ENCODE measurements at regions not wholly inside any gene's neighbourhood (a gene's known extent, or its start where the extent isn't known, plus 50 kb on each side); places are given as distances from the start of the nearest gene placed in this dataset.

DNA sequence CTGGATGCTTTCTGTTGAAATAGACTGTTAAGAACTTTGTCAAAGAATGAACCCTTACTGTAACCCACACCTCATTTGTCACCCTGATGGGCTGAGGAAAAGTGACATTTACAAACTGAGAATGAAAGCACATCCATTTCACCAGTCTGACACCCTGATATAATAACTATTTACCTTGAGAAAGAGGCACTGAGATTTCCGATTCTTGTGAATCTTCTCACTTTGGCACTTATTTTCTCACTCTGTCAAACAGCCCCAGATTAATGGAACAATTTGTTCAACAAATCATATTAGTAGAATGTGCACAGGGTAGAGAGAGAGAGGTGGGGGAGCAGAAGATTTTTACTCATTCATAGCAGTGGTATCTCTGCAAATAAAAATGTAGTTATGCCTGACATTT, 606.9 kb downstream of the MCTP2 start (continued):
- TF ChIP-seq GABPA (IDR thresholded peaks at IDR 0.05; ENCODE audit: low read depth, low read length): no peak
- TF ChIP-seq GABPA (CRISPR knock-in tag; IDR thresholded peaks at IDR 0.05; ENCODE audit: low read depth): no peak
- TF ChIP-seq ZNF547 (CRISPR knock-in tag; IDR thresholded peaks at IDR 0.05): no peak
- TF ChIP-seq TGIF2 (CRISPR knock-in tag; IDR thresholded peaks at IDR 0.05): no peak
- TF ChIP-seq PPARG (CRISPR knock-in tag; conservative IDR thresholded peaks at IDR 0.05): no peak
- TF ChIP-seq, protein P1, sequence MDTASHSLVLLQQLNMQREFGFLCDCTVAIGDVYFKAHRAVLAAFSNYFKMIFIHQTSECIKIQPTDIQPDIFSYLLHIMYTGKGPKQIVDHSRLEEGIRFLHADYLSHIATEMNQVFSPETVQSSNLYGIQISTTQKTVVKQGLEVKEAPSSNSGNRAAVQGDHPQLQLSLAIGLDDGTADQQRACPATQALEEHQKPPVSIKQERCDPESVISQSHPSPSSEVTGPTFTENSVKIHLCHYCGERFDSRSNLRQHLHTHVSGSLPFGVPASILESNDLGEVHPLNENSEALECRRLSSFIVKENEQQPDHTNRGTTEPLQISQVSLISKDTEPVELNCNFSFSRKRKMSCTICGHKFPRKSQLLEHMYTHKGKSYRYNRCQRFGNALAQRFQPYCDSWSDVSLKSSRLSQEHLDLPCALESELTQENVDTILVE (CRISPR knock-in tag; IDR thresholded peaks at IDR 0.05): no peak
- no peak for TF ChIP-seq SOX5 (CRISPR knock-in tag; IDR thresholded peaks at IDR 0.05; ENCODE audit: borderline replicate concordance)
- TF ChIP-seq, protein P2, sequence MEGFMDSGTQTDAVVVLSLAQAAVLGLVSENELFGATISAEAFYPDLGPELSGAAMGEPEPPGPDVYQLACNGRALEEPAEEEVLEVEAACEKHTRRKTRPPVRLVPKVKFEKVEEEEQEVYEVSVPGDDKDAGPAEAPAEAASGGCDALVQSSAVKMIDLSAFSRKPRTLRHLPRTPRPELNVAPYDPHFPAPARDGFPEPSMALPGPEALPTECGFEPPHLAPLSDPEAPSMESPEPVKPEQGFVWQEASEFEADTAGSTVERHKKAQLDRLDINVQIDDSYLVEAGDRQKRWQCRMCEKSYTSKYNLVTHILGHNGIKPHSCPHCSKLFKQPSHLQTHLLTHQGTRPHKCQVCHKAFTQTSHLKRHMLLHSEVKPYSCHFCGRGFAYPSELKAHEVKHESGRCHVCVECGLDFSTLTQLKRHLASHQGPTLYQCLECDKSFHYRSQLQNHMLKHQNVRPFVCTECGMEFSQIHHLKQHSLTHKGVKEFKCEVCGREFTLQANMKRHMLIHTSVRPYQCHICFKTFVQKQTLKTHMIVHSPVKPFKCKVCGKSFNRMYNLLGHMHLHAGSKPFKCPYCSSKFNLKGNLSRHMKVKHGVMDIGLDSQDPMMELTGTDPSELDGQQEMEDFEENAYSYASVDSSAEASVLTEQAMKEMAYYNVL (CRISPR knock-in tag; IDR thresholded peaks at IDR 0.05; ENCODE audit: borderline replicate concordance): no peak
- TF ChIP-seq, protein P3, sequence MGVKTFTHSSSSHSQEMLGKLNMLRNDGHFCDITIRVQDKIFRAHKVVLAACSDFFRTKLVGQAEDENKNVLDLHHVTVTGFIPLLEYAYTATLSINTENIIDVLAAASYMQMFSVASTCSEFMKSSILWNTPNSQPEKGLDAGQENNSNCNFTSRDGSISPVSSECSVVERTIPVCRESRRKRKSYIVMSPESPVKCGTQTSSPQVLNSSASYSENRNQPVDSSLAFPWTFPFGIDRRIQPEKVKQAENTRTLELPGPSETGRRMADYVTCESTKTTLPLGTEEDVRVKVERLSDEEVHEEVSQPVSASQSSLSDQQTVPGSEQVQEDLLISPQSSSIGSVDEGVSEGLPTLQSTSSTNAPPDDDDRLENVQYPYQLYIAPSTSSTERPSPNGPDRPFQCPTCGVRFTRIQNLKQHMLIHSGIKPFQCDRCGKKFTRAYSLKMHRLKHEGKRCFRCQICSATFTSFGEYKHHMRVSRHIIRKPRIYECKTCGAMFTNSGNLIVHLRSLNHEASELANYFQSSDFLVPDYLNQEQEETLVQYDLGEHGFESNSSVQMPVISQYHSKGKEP (CRISPR knock-in tag; IDR thresholded peaks at IDR 0.05): no peak
- TF ChIP-seq NFKB2 (CRISPR knock-in tag; IDR thresholded peaks at IDR 0.05; ENCODE audit: borderline replicate concordance): no peak
- TF ChIP-seq, protein P4, sequence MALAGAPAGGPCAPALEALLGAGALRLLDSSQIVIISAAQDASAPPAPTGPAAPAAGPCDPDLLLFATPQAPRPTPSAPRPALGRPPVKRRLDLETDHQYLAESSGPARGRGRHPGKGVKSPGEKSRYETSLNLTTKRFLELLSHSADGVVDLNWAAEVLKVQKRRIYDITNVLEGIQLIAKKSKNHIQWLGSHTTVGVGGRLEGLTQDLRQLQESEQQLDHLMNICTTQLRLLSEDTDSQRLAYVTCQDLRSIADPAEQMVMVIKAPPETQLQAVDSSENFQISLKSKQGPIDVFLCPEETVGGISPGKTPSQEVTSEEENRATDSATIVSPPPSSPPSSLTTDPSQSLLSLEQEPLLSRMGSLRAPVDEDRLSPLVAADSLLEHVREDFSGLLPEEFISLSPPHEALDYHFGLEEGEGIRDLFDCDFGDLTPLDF (CRISPR knock-in tag; IDR thresholded peaks at IDR 0.05): no peak
- no peak for TF ChIP-seq XBP1 (CRISPR knock-in tag; IDR thresholded peaks at IDR 0.05)
- TF ChIP-seq AGO1 (IDR thresholded peaks at IDR 0.05; ENCODE audit: low read depth, low read length, poor library complexity, severe bottlenecking): no peak
